Cardiac muscle cell (in vitro differentiated cells and primary cell): ENCODE measurements at regions not wholly inside any gene's neighbourhood (a gene's known extent, or its start where the extent isn't known, plus 50 kb on each side); places are given as distances from the start of the nearest gene placed in this dataset.
"Not testable (repeated sequence)": the region's sequence is repeated elsewhere in the genome, so short reads cannot be mapped to it uniquely, and the experiment has no call there.

ENCODE experiments used
- DNase-seq, 2 donors: peaks; one replicate each; pipeline versions ENCODE4 v3.0.0 to v3.0.0-alpha.2; 2010 to 2017; ENCODE audit warnings: low read depth in 1 of 2, low spot score in 1 of 2
- H3K27ac ChIP-seq: fragments of 200-600 bp; sonication (generic); 2 replicates; pipeline ENCODE4 v1.5.1; 2016
- H3K27me3 ChIP-seq: fragments of 200-600 bp; sonication (generic); 2 replicates; pipeline ENCODE4 v1.6.0; 2016; ENCODE audit warnings: control low read depth
- H3K36me3 ChIP-seq: fragments of 200-600 bp; sonication (generic); 2 replicates; pipeline ENCODE4 v1.5.1; 2016; ENCODE audit warnings: control low read depth
- H3K4me1 ChIP-seq: fragments of 200-600 bp; sonication (generic); 2 replicates; pipeline ENCODE4 v1.8.1; 2017; ENCODE audit warnings: low read depth, mild to moderate bottlenecking, mixed run types
- H3K4me3 ChIP-seq: fragments of 200-600 bp; sonication (generic); 2 replicates; pipeline ENCODE4 v1.5.1; 2016; ENCODE audit warnings: mild to moderate bottlenecking
- H3K9me3 ChIP-seq: fragments of 200-600 bp; sonication (generic); 2 replicates; pipeline ENCODE4 v1.5.1; 2017; ENCODE audit warnings: low read depth, mild to moderate bottlenecking, control low read depth
- CTCF ChIP-seq: IDR thresholded peaks from 2 replicates; pipeline ENCODE4 v1.5.1; 2012; ENCODE audit warnings: low read depth, mild to moderate bottlenecking, low read length

GRCh38 chr10:29363930-29364329, 75.1 kb downstream of the LYZL1 start:
- DNase-seq, H3K9me3 ChIP-seq, H3K36me3 ChIP-seq, H3K27ac ChIP-seq, H3K4me1 ChIP-seq, H3K27me3 ChIP-seq, H3K4me3 ChIP-seq: not testable (repeated sequence)

- not testable (repeated sequence) for DNase-seq, H3K27ac ChIP-seq, H3K4me3 ChIP-seq, H3K4me1 ChIP-seq, H3K9me3 ChIP-seq, H3K27me3 ChIP-seq, H3K36me3 ChIP-seq
Measured at GRCh38 chr10:29366206-29366605, 77.3 kb downstream of the LYZL1 start.

GRCh38 chr10:29369419-29369818, 80.5 kb downstream of the LYZL1 start:
- H3K4me3 ChIP-seq, result no peak overlapping the region
- H3K4me1 ChIP-seq, result peaks cover 5% of the 10 kb centered on the region
- no peak for DNase-seq
- no peak for TF ChIP-seq CTCF
- no peak overlapping the region for H3K27ac ChIP-seq
- H3K27me3 ChIP-seq, result no peaks in the 10 kb centered on the region
- no peaks in the 10 kb centered on the region for H3K9me3 ChIP-seq
- no peaks in the 10 kb centered on the region for H3K36me3 ChIP-seq

DNA sequence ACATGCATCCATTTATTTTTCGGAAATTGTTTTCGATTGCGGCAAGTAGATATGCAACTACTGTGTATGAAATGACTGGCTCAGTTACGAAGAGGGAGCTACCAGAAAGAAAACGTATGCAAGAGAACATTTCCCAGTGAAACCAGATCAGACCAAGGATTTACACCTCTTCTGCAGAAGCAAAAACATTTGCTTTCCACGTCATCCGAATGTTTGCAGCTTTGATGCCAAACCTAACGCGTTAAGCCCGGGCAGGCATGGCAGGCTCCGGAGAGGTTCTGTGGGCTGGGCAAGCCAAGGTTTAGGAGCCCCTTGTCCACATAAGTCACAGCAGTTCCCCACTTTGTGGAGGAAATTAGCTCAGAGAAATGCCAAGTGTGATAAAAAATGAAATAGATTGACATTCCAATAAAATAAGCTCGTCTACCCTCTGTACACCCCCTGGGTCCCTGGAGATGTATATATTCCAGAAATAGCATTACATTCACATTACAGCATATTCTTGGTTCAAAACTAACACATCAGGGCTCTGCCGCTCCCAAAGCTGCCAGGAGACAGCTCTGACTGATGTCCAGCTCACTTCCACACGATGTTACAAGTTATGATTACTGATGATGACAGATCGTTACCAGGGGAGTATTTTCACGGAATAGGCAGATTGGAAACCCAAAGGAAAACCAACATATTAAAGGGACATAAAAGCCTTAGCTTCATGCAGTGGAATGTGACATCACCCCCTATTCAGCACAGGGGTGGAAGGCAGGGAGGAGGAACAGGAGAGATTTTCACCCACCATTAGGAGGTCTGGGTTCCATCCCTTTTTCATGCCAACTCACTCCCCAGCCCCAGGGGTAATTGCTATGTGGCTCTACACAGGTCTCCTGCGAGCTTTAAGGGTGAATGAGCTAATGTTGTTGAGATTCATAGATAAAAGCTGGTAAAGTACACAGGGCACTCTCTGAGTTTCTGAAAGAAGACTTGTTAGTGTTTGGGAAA, 81.5 kb downstream of the LYZL1 start:
- Histone ChIP-seq H3K4me3 (no peak overlapping the region), H3K9me3 (no peaks in the 10 kb centered on the region), H3K27me3 (no peaks in the 10 kb centered on the region), H3K4me1 (peaks cover 5% of the 10 kb centered on the region), H3K27ac (no peak overlapping the region), H3K36me3 (no peaks in the 10 kb centered on the region)
- TF ChIP-seq CTCF, result no peak
- peak in 1 of 2 donors; percentile 35 for DNase-seq

GRCh38 chr10:29372920-29373319, 84.0 kb downstream of the LYZL1 start:
- Histone ChIP-seq H3K4me3 (no peak overlapping the region), H3K36me3 (no peaks in the 10 kb centered on the region), H3K9me3 (no peaks in the 10 kb centered on the region), H3K4me1 (peaks cover 5% of the 10 kb centered on the region), H3K27ac (no peak overlapping the region), H3K27me3 (no peaks in the 10 kb centered on the region)
- no peak for DNase-seq
- TF ChIP-seq CTCF, result no peak

DNA sequence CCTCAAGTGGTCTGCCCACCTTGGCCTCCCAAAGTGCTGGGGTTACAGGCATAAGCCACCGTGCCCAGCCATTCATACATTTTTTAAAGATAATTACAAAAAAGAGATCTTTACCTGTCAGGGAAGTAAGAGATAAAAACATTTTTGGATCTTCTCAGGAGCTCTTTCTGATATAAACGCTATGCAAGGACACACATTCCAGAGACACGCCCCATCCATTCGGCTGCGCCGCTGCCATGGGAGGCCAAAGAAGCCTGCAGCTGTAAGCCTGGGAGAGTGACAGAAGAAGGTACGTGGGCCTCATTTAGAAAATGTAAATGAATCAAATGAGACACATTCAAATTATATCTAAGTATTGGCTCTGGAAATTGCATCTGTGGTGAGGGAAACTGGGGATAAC, 85.3 kb downstream of the LYZL1 start:
- no peaks in the 10 kb centered on the region for H3K27me3 ChIP-seq
- no peaks in the 10 kb centered on the region for H3K9me3 ChIP-seq
- TF ChIP-seq CTCF, result no peak
- H3K27ac ChIP-seq, result no peak overlapping the region
- H3K4me1 ChIP-seq, result peaks cover 5% of the 10 kb centered on the region
- H3K4me3 ChIP-seq, result no peak overlapping the region
- no peaks in the 10 kb centered on the region for H3K36me3 ChIP-seq
- no peak for DNase-seq
